ENCODE measurements at regions not wholly inside any gene's neighbourhood (a gene's known extent, or its start where the extent isn't known, plus 50 kb on each side); places are given as distances from the start of the nearest gene placed in this dataset.

DNA sequence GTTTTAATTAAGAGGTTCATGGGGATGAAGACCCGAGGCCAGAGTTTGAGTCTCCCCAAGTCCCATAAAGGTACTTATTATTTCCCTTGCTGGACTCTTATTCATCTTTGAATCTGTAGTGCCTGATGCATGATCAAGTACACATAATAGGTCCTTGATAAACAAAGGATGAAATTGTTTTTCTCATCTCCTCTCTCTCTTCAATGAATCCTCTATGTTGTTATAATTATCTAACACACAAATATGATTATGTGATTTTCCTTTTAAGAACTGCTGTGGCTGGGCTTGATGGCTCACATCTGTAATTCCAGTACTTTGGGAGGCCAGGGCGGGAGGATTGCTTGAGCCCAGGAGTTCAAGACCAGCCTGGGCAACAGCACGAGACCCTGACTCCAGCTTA, 117.7 kb downstream of the BAMBI start:
- TF ChIP-seq, protein P1, sequence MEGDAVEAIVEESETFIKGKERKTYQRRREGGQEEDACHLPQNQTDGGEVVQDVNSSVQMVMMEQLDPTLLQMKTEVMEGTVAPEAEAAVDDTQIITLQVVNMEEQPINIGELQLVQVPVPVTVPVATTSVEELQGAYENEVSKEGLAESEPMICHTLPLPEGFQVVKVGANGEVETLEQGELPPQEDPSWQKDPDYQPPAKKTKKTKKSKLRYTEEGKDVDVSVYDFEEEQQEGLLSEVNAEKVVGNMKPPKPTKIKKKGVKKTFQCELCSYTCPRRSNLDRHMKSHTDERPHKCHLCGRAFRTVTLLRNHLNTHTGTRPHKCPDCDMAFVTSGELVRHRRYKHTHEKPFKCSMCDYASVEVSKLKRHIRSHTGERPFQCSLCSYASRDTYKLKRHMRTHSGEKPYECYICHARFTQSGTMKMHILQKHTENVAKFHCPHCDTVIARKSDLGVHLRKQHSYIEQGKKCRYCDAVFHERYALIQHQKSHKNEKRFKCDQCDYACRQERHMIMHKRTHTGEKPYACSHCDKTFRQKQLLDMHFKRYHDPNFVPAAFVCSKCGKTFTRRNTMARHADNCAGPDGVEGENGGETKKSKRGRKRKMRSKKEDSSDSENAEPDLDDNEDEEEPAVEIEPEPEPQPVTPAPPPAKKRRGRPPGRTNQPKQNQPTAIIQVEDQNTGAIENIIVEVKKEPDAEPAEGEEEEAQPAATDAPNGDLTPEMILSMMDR (IDR thresholded peaks at IDR 0.05; ENCODE audit: control insufficient read depth, extremely low read depth, insufficient read depth), result no peak
- no peak overlapping the region for H3K4me3 ChIP-seq (ENCODE audit: low read depth, low read length)
- no peak for DNase-seq (ENCODE audit: low read depth)

- H3K4me3 ChIP-seq (ENCODE audit: low read depth, low read length), result no peak overlapping the region
- TF ChIP-seq, protein P1 (IDR thresholded peaks at IDR 0.05; ENCODE audit: control insufficient read depth, extremely low read depth, insufficient read depth), result no peak
- no peak for DNase-seq (ENCODE audit: low read depth)
Observed at GRCh38 chr10:28796606-28797512, 119.5 kb downstream of the BAMBI start.

DNA sequence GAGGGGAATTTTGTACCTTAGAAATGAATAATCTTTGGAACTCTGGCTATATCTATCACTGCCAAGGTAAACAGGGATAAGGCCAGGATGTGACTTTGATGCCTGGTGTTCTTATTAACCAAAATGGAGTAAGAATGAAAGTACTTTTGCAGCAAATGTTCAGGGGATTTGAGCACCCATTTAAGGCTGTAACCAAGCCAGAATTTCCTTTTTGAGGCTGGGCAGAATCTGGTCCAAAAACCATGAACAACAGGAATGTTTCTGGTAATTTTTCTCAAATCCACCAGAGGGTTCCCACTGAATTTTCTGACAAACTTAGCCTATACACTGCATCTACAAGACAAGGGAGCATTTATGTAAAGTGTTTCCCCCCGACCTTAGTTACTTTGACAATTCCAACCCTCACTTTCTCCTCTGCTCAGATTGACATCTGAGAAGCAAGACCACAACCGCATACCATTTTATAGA, 120.6 kb downstream of the BAMBI start:
- DNase-seq (ENCODE audit: low read depth), result no peak
- no peak overlapping the region for H3K4me3 ChIP-seq (ENCODE audit: low read depth, low read length)
- TF ChIP-seq, protein P1 (IDR thresholded peaks at IDR 0.05; ENCODE audit: control insufficient read depth, extremely low read depth, insufficient read depth), result no peak

DNA sequence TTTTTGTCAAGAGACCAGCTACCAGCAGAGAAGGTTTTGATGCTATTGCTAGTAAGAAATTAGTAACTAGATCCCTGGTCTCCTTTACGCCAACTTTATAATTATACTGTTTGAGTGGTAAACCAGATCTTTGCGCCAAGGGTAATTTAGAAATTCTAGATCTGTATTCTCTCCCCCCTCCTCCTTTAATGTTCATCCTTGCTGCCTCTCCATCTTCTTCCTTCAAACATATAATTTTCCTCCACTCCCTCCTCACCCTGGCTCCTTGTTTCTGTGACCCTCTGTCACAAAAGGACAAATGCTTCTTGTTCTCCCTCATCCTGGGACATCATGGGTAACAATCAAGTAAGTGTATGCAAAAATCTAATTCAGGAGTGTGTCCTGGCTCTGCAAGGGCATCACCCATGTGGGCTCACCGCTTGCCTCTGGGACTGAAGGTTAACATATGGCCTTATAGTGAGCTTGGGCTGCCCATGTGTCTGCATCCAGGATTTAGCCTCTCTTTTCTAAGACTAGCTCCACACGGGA, 121.2 kb downstream of the BAMBI start:
- no peak for DNase-seq (ENCODE audit: low read depth)
- TF ChIP-seq, protein P1 (IDR thresholded peaks at IDR 0.05; ENCODE audit: control insufficient read depth, extremely low read depth, insufficient read depth), result no peak
- H3K4me3 ChIP-seq (ENCODE audit: low read depth, low read length), result no peak overlapping the region

- DNase-seq (ENCODE audit: low read depth), result no peak
- no peak overlapping the region for H3K4me3 ChIP-seq (ENCODE audit: low read depth, low read length)
- TF ChIP-seq, protein P1 (IDR thresholded peaks at IDR 0.05; ENCODE audit: control insufficient read depth, extremely low read depth, insufficient read depth), result no peak
Observed at GRCh38 chr10:28798964-28799363, 121.6 kb downstream of the BAMBI start.

GRCh38 chr10:28800144-28800543, 122.8 kb downstream of the BAMBI start:
- no peak for DNase-seq (ENCODE audit: low read depth)
- TF ChIP-seq, protein P1 (IDR thresholded peaks at IDR 0.05; ENCODE audit: control insufficient read depth, extremely low read depth, insufficient read depth), result no peak
- H3K4me3 ChIP-seq (ENCODE audit: low read depth, low read length), result no peak overlapping the region

Measured in LNCaP clone FGC (cell line).